Omental fat pad (tissue), 3 donors: ENCODE measurements at regions not wholly inside any gene's neighbourhood (a gene's known extent, or its start where the extent isn't known, plus 50 kb on each side); places are given as distances from the start of the nearest gene placed in this dataset.

Experiments used
- ATAC-seq: fragments of 150-250 bp; one replicate; pipeline ENCODE4 v1.9.1; 2016; ENCODE audit warnings: mild to moderate bottlenecking, moderate library complexity; ENCODE audit not compliant: low FRiP score
- DNase-seq: peaks from one replicate; pipeline ENCODE4 v3.0.0-alpha.2; 2019; ENCODE audit warnings: low spot score
- CTCF ChIP-seq, 3 donors: fragments of 450-650 bp; IDR thresholded peaks; one replicate each; pipeline ENCODE4 v1.5.1; 2016 to 2017; ENCODE audit warnings: antibody characterized with exemption in 3 of 3, mild to moderate bottlenecking in 3 of 3, moderate library complexity in 2 of 3

- DNase-seq (no peak), ATAC-seq (peak; percentile 43)
- no peak for TF ChIP-seq CTCF (IDR thresholded peaks at IDR 0.05)
These were observed 276.8 kb downstream of the FBXW7 start for GRCh38 chr4:152258804-152259708.

- DNase-seq: no peak
- no peak for ATAC-seq
- no peak for TF ChIP-seq CTCF (IDR thresholded peaks at IDR 0.05)
These were observed 277.5 kb downstream of the FBXW7 start for GRCh38 chr4:152258391-152258790.

GRCh38 chr4:152257601-152258066 is 278.3 kb downstream of the FBXW7 start:
- DNase-seq (no peak), ATAC-seq (no peak)

GRCh38 chr4:152256996-152257395 is 278.9 kb downstream of the FBXW7 start:
- no peak for ATAC-seq
- TF ChIP-seq CTCF (IDR thresholded peaks at IDR 0.05): no peak
- no peak for DNase-seq

More at GRCh38 chr4:152257601-152258066, 278.3 kb downstream of the FBXW7 start:
- no peak for TF ChIP-seq CTCF (IDR thresholded peaks at IDR 0.05)

GRCh38 chr4:152255437-152255836 is 280.5 kb downstream of the FBXW7 start:
- TF ChIP-seq CTCF (IDR thresholded peaks at IDR 0.05): no peak
- ATAC-seq (no peak), DNase-seq (no peak)

- no peak for TF ChIP-seq CTCF (IDR thresholded peaks at IDR 0.05)
- ATAC-seq: no peak
- DNase-seq: no peak
These were observed 287.5 kb downstream of the FBXW7 start for GRCh38 chr4:152248347-152248746.
